PFSK-1 (cell line): ENCODE measurements at regions not wholly inside any gene's neighbourhood (a gene's known extent, or its start where the extent isn't known, plus 50 kb on each side); places are given as distances from the start of the nearest gene placed in this dataset.

Experiments used
- TAF1 ChIP-seq: IDR thresholded peaks from 2 replicates; pipeline ENCODE4 v1.6.1; 2012; ENCODE audit warnings: low read length, control low read depth, borderline replicate concordance; ENCODE audit not compliant: insufficient read depth
- TF ChIP-seq, protein P1 (sequence below), 2 experiments: IDR thresholded peaks; 2 replicates each; pipeline versions ENCODE4 v1.6.1 to v1.8.0; 2011 to 2012; ENCODE audit warnings: low read depth in 2 of 2, low read length in 2 of 2, control low read depth in 1 of 2, inconsistent platforms in 1 of 2, mild to moderate bottlenecking in 1 of 2, moderate library complexity in 1 of 2; ENCODE audit not compliant: insufficient read depth in 1 of 2

DNA sequence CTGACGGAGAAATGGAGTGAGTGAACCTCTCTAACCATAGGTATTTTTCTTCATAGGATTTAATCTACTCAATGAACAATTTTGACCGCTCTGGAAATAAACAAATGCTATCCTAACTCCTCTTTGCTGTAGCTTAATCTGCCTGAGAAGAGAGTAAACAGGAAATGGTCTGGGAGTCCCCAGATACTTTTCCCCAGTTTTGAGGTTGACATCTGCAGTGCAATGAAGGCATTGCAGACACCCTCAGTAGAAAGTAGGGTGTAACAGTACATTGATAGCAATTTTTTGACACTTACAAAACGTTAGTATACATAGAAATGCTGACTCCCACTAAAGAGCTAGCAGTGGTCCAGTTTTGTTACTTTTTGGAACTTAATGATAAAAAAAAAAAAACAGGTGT lies 495.9 kb upstream of the FAM241A start:
- TF ChIP-seq, protein P1, sequence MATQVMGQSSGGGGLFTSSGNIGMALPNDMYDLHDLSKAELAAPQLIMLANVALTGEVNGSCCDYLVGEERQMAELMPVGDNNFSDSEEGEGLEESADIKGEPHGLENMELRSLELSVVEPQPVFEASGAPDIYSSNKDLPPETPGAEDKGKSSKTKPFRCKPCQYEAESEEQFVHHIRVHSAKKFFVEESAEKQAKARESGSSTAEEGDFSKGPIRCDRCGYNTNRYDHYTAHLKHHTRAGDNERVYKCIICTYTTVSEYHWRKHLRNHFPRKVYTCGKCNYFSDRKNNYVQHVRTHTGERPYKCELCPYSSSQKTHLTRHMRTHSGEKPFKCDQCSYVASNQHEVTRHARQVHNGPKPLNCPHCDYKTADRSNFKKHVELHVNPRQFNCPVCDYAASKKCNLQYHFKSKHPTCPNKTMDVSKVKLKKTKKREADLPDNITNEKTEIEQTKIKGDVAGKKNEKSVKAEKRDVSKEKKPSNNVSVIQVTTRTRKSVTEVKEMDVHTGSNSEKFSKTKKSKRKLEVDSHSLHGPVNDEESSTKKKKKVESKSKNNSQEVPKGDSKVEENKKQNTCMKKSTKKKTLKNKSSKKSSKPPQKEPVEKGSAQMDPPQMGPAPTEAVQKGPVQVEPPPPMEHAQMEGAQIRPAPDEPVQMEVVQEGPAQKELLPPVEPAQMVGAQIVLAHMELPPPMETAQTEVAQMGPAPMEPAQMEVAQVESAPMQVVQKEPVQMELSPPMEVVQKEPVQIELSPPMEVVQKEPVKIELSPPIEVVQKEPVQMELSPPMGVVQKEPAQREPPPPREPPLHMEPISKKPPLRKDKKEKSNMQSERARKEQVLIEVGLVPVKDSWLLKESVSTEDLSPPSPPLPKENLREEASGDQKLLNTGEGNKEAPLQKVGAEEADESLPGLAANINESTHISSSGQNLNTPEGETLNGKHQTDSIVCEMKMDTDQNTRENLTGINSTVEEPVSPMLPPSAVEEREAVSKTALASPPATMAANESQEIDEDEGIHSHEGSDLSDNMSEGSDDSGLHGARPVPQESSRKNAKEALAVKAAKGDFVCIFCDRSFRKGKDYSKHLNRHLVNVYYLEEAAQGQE (IDR thresholded peaks at IDR 0.05; ENCODE audit: insufficient read depth in 1 of 2, low read depth in 2 of 2, low read length in 2 of 2): no peak
- no peak for TF ChIP-seq TAF1
